CD4-positive, alpha-beta T cell treated with Interleukin-4 for 4 hours (primary cell): ENCODE measurements at regions not wholly inside any gene's neighbourhood (a gene's known extent, or its start where the extent isn't known, plus 50 kb on each side); places are given as distances from the start of the nearest gene placed in this dataset.
A peak's percentile ranks its signal among the peaks of the same experiment; 100 is the strongest.

Experiments used
- DNase-seq: peaks from one replicate; pipeline ENCODE4 v3.0.0-alpha.2; 2020

DNA sequence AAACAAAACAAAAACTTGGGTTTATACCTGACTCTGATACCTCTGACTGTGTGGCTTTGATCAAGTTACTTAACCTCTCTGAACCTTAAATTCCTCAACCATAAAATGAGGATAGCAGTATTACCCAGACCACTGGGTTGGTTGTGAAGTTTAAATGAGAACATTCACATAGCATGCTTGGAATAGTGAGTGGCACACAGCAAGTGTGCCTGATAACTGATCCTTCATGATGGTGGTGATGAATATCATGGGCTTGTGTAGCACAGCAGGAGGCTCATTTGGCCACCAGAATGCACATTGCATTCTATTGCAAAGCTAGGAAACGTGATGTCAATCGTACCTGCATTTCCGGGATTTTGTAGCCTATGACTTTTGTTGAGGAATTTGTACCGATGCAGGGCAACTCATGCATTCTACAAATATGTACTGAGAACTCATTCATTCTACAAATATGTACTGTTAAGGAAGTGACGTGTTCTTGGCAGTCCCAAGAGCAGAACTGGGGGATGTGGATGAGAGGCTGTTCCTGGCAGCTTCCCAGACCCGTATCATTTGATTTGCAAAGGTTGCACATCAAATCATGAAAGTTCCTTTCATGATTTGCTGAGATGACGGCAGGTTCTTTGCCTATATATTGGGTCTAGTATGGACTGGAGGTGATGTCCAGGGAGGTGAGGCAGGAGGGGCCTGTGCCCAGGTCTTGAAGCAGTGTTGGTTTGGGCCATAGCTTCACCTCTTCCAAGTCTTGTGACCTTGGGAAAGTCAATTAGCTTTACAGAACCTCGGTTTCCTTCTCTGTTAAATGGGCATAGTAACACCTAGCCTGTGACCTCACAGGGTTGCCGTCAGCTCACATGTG, 94.6 kb upstream of the SMNDC1 start:
- DNase-seq, result no peak

DNA sequence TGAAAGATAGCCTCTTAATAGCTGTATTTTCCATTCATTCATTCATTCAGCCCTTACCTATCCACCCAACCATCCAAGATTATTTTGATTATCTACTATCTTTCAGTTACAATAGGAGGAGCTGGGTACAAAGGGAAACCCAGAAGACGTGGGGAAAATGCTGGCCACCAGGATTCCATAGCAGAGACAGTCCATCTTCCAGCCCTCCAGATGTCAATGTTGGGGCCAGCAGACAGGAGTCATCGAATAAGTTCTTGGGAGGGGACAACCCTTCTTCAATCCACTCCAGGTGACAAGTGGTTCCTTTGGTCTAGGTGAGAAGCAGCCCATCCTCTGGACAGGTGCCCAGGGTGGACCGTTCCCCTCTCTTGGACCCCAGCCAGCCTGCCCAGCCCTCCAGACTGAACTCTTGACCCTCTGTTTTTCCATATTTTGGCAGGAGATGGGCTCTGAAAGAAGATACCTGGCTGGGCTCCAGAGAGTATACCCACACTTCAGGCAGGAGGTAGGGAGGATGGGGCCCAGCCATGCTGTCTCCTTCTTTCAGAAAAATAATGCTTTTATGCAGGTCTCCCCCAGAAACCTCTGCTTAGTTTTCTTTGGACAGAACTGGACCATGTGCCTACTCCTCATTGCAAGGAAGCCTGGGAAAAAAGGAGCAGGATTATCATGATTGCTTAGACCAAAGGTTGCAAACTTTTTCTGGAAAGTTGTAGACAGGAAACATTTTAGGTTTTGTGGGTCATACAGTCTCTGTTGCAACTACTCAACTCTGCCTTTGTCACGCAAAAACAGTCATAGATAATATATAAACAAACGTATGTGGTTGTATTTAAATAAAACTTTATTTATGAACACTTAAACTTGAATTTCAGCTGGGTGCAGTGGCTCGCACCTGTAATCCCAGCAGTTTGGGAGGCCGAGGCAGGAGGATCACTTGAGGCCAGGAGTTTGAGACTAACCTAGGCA, 95.5 kb upstream of the SMNDC1 start:
- DNase-seq, result no peak

DNA sequence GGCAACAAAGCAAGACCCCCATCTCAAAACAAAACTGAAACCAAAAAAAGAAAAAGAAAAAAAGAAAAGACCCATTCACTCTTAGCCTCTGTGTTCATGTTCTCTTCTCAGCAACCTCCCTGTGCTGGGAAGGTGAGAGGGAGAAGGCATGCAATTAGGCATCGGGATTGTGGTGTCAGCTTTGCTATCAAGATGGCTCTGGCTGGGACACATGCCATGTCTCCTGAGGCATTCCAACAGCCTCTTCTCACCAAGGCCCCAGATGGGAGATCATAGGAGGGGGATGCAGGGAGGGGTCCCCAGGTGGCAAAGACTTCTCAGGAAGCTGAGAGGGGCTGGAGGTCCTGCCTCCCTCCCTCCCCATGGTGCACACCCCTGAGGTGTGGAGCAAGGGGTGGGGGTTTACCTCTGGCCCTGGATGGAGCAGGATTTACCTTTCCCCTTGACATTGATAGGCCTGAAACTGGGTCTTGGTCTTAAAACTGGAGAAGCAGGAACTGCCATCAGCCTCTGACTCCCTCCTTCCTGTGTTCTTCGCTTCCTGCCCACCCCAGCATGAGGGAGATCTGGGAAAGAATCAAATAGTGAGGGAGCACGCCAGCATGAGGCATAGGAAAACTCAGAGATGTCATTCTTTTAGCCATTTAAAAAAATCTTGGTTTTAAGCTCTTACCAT, 96.2 kb upstream of the DUSP5 start:
- no peak for DNase-seq

DNA sequence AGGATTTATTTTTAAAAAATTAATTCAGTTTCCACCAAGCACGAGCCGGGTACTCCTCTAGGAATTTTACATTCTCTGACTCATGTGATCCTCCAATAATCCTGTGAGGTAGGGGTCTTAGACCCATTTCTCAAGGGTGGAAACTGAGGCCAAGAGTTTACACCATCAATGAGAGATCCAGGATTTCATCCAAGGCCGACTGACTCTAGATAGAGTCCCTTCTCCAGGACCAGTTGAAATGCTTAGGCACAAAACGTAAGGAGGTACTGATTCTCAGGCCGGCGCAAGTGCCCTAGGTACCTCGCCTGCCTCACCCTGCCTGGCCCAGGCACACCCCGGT, 95.7 kb upstream of the DUSP5 start:
- no peak for DNase-seq

DNA sequence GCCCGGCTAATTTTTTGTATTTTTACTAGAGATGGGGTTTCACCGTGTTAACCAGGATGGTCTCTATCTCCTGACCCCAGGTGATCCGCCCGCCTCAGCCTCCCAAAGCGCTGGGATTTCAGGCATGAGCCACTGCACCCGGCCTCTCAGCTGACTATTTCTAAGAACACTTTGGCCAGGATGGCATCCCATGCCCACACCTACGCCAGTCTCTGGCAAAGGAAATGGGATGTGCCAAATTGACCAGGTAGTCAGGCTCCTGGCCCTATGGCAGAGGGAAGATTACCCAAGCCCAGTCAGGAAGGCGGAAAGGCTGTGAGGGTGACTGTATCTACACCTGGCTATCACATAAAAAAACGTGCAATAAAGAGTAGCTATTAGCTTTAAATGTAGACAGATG, 94.1 kb upstream of the DUSP5 start:
- no peak for DNase-seq

DNA sequence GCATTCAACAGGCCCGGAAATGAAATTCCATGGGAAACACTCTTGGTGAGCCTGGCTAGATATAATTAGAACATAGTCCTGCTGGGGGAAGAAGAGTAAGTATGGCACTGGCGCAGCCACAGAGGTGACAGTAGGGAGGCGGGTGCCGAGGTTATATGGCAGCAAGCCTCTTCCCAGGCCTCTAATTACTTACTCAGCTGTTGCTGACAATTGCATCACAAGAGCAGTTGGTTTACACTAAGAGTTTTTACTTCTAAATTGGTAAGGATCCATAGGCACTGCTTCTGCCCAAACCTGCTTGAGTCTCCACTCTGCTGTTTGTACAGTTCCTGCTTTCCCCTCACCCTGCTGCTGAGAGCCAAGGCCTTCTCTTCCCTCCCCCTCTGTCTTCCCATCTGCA, 93.3 kb upstream of the DUSP5 start:
- DNase-seq, result no peak

DNA sequence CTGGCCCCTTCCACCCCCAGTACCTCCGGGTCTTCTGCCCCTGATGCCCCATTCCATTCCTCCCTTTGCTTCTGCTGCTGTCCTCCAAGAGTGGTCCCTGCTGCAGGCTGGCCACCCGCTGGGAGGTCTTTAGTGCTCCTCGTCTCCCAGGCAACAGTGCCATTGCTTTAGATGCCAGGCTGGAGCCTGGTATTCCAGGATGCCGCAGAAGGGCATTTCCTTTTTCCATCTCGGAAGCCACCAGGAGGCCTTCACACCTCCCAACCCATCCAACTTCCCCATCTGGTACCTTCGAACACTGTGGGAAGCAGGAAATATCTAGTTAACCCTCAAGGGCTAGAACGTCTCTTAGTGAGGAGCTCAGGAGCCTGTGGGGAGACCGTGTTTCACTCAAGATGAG, 92.9 kb upstream of the DUSP5 start:
- no peak for DNase-seq

DNA sequence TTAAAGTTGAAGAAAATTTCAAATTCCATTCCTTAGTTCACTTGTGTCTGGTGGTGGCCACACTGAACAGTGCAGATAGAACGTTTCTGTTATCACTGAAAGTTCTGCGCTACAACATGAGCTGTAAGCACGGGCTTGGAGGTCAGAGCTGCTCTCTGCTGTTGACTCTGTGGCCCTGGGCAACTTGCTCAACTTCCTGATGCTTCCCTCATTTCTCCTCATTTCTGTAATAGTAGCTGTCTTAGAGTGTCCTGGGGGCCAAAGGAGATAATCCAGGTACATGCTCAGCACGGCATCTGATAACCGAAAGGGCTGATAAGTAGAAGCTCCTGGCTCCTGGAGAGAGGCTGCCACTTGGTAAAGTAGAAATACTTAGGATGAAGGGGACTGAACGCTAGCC, 92.3 kb upstream of the DUSP5 start:
- DNase-seq, result no peak

DNA sequence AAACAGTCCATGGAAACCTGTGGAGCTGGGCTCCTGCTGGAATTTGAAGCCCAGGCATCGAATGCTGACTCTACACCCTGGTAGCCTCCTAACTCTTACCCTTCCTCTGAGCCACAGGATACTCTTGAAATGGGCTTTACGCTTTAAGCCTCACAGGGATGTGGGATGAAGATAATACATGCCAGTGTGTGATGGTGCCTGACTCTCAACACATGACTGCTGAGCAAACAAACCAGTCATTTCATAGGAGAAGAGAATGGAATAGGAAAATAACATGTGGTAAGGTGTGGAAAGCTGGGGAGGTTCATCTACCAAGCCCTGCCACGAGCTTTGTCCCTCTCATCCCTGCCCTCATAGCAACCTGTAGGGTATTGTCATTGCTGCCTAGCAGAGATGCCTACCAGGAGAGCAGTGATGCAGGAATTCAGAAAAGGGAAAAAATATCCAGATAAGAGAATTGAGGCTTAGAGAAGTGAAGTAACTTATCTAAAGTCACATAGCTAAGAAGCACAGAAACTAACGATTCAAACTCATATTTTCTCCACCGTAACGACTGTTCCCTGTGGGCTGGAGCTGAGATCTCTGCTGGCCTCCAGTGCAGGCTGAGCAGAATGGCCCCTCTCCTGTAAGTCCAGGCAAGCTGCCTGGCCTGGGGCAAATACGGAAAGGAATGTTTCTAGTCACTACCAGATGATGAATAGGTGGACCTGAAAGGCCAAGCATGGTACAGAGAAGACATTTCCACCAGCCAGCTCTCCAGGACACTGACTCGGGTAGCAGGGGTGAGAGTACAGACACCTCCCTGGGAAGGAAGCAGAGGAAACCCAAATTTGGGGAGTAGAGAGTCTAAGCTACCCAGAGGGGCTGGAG, 90.2 kb upstream of the DUSP5 start:
- no peak for DNase-seq

DNA sequence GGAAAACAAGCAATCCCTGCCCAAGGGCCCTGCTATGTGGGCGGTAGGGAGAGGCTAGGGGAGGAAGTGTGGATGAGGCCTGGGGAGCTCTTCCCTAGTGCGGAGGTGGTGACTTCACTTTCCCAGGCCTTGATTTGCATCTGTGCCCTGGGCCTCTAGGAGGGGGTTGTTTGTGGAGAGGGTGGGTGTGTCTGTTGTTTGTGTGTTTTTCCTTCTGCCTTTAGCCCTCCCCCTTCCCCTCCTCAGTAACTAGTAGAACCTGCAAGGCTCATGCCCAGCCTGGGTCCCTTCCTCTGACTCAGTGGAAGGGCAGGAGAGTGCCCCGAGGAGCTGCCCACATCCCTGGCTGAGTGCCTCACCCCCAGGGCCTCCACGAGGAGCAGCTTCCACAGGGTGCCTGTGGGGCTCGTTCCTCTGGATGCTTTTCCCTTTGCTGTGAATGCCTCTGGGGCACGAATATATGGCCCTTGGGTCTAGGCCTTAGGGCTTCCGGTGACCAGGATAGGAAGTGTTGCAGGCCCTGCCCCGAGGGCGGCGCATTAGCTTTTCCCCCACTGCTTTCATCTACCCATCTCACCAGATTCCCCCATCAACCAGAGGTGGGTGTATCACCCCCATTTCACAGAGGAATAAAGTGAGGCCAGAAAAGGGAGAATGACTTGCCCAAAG, 89.4 kb upstream of the DUSP5 start:
- no peak for DNase-seq

DNA sequence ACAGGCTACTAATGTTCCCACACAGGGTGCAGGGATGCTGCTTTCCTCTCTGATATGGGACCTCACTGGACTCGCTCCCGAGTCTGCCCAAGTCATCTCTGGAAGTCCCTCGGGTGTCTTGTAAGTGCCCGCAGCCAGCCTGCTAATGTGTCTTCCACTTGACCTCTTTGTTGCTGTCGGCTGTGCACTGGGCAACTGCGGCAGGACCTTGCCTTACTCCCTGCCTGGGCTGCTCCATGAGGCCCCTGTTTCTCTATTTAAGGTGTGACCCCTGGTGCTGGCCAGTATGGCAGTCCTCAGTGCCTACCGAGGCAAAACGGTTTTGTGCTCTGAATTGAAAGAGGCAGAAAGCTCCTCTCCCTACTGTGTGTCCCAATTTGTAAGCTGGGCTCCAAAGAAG, 88.8 kb upstream of the DUSP5 start:
- no peak for DNase-seq

DNA sequence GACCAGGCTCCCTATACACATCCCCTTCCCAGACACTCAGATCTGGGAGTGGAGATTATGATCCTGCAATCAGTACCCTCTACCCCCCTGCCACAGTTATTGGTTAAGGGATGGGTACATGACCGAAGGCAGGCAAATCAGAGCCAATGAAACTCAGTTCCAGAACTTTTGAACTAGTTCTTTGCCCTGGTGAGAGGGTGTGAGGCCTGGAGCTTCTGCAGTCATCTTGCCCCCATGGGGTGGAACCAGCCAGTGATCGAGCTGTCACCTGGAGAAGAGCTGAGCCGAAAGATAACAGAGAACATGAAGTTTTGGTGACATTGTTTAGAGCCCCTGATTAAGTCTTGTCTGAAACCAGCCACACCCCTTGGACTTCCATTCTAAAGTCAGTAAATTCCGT, 88.2 kb upstream of the DUSP5 start:
- no peak for DNase-seq

DNA sequence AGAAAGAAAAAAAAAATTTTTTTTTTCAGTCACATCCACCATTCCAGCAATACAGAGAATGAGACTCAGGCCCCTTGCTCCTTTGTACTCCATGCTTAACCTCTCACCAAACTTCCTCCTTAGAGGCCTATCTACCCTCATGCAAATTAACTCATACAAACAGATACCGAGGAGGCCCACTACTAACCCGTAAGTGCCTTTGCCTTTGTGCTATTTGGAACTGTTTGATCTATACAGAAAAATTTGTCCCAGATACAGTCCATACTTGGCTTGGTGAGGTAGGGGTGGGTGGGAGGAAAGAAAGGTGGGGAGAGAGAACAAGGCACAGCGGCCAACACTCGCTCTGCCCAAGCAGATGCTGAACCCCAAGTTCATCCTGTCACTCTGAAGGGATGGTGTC, 87.8 kb upstream of the DUSP5 start:
- no peak for DNase-seq

DNA sequence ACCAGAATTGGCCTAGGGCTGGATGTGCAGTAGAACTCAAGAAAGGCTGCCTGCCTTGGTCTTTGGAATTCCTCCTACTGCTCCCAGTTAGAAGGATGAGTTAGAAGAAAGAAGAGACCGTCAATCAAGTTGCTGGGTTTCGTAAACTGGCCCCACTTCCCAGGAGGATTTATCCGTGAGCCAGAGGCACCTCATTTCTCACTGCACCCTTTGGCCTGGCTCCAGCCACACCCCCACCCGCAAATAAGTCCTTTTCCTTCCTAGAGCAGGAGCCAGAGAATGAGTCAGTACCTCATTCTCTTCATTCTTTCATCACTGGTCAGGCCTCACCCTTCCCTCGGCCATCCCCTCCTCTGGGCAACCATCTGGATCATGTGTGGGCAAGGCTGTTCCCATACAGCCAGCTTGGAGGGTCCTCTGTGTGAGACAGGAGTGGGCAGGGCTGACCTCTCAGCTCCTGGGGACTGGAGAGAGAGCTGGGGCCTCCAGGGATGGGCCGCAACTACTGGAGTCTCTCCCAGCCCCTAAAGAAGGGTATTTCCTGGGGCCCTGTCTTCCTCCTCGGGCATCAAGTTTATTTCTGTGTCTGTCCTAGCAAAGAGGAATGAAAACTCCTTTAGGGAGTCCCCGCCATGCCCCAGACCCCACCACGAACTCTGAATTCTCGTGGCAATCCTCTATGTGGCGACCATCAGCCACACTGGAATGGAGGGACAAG, 87.2 kb upstream of the DUSP5 start:
- DNase-seq, result no peak

DNA sequence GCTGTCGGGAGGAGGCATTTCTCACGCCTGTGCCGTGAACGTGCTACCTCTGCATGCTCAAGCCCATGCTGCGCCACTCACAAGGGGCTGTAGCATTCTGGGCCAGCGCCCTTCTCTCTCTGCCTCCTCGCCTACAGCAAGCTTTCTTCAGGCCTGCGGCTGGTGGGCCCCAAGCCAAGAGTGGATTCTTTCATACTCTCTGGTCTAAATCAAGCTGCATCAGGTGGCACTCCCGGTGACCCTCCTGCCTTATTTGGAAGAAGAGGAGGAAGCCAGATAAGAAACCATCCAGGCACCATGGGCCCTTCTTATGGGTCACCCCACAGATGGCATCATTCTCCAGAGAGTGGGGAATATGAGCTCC, 86.7 kb upstream of the DUSP5 start:
- no peak for DNase-seq

DNA sequence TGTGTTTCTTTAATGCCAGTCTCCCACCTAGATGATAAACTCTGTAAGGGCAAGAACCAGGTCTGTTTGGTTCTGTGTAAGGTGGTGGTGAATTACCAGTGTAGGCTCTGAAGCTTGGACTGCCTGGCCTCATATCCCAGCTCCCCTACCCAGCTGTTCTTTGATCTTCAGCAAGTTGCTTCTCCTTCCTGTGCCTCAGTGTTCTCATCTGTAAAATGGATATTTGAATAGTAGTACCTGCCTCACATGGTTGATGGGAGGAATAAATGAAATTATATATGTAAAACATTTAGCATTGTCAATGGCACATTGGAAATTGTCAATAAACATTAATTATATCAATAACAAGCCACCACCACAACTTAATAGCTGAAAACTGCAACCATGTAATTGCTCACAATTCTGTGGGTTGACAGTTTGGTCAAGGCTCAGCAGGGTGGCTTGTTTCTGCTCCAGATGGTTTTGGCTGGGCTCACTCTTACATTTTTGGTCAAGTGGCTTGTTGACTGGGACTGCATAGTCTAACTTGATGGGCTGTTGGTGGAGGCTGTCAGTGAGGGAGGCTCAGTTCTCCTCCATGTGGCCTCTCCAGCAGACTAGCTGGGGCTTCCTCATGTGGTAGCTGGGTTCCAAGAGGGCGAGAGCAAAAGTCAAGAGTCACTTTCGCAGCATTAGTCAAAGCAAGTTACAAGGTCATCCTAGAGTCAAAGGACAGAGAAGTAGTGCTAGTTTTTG, 84.5 kb upstream of the DUSP5 start:
- DNase-seq, result no peak

DNA sequence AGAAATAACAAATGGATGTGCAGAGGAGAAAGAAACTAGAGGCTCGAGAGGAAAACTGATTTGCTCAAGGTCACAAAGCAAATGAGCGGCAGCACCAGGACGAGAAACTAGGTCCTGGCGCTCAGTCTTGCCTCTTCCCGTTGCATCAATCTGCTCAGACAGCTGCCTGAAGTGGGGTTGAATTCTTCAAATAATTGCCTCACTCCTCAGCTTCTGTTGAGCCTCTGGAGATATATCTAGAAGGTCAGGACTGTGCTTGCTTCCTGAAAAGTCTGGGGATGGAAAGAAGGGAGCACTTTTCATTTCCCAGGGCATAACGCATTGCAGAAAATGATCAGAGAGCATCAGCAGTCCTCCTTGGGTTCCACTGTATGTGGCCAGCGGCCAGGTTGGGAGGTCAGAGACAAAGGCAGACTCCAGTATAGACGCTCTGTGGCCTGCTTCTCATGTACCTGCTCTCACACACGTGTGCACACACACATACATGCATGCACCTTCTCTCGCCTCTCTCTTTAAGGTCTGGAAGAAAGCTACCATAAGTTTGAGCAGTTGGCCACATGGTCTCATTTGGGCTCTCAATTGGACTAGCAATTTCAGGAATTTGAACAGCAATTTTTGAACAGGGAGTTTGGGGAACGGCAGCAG, 83.7 kb upstream of the DUSP5 start:
- no peak for DNase-seq

DNA sequence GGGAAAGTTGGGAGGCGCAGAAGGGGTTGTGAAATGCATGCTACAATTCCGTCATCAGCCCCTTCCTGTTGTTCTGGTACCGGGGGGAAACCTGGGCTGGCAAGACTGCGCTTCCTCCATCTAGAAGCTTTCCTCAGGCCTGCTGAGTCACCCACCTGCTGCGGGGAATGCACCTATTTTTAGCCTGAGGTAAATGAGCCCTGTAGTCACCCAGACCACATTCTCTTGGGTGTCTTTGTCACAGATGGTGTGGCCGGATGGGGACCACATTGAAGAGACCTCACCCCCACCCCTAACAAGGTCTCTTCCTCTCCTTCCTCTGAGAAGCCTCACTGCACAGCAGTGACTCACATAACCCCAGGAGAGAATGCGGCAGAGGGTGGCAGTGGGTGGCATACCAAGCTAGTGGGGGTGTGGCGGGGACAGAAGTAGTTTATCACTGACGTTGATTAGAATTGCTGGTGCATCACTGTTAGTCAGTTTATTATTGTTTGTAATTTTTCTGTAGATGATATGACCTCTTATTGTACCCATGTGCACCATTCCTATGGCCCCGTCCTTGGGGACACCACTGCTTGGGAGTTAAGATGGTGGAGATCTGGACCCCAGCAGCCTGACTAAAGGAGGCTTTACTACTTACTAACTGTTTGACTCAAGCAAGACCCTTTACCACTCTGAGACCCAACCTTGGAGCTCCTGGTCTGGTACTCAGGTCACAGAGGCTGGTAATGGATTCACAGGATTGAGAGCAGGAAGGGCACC, 83.0 kb upstream of the DUSP5 start:
- peak; percentile 98 for DNase-seq

DNA sequence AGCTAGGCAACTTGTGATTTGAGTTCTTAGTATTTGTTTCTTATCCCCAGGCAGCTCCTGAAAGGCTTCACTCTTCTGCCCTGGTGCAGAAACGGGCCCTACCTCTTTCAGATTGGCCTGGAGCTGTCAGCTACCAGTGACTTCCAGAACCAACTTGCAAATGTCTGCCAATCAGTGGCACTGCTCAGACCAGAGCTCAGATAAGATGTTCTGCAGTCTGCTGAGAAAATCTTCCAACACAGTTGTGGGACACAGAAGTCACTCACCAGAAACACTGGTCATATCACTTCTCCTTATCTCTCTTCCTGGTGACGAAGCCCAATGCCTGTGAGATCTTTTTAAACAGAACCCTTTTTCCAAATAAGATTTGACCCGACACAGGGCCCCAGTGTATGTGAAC, 81.9 kb upstream of the DUSP5 start:
- DNase-seq, result no peak
